T-helper 2 cell treated with Interferon-gamma antibody and Interleukin-4, amounts not matched to agents 5 μg/mL and 100 μg/mL, for 36 hours (primary cell): ENCODE measurements at regions not wholly inside any gene's neighbourhood (a gene's known extent, or its start where the extent isn't known, plus 50 kb on each side); places are given as distances from the start of the nearest gene placed in this dataset.

Experiments
- DNase-seq: peaks from one replicate; pipeline ENCODE4 v3.0.0; 2021; ENCODE audit warnings: low spot score
- H3K27ac Mint-ChIP-seq: one replicate; pipeline ENCODE4 v1.8.0; 2021; ENCODE audit warnings: mild to moderate bottlenecking, mixed read lengths
- H3K27me3 Mint-ChIP-seq: one replicate; pipeline ENCODE4 v1.8.0; 2021; ENCODE audit warnings: low read depth, mixed read lengths
- H3K36me3 Mint-ChIP-seq: one replicate; pipeline ENCODE4 v1.8.0; 2021; ENCODE audit warnings: low read depth, mixed read lengths
- H3K4me1 Mint-ChIP-seq: one replicate; pipeline ENCODE4 v1.8.0; 2021; ENCODE audit warnings: low read depth, mixed read lengths
- H3K4me3 Mint-ChIP-seq: one replicate; pipeline ENCODE4 v1.8.0; 2022; ENCODE audit warnings: mild to moderate bottlenecking, moderate library complexity, mixed read lengths
- H3K9me3 Mint-ChIP-seq: one replicate; pipeline ENCODE4 v1.8.0; 2021; ENCODE audit warnings: mixed read lengths

DNA sequence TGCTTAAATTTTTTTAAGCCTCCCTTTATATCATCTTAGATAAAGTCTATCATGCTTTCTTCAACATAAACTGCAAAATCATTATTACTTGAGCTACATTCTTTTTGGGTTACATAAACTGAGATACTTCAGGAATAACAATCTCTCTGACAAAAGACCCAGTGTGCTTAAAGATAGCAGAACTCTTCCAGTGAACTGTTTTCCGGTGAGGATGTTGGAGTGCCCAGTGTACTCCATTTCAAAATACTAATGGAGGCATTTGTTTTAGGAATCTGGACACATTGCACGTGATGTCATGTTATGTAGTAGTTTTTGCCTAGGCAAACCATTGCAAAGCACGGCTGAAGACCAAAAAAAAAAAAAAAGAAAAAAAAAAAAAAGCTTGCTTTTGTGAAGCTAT is 388.2 kb upstream of the CELF2 start:
- Mint-ChIP-seq H3K36me3 (no peaks in the 10 kb centered on the region), H3K9me3 (no peaks in the 10 kb centered on the region), H3K27me3 (no peaks in the 10 kb centered on the region), H3K27ac (no peak overlapping the region), H3K4me1 (no peaks in the 10 kb centered on the region), H3K4me3 (no peak overlapping the region)
- no peak for DNase-seq

- H3K4me3 Mint-ChIP-seq = no peak overlapping the region
Measured at GRCh38 chr10:10630281-10630680, 387.4 kb upstream of the CELF2 start.

DNA sequence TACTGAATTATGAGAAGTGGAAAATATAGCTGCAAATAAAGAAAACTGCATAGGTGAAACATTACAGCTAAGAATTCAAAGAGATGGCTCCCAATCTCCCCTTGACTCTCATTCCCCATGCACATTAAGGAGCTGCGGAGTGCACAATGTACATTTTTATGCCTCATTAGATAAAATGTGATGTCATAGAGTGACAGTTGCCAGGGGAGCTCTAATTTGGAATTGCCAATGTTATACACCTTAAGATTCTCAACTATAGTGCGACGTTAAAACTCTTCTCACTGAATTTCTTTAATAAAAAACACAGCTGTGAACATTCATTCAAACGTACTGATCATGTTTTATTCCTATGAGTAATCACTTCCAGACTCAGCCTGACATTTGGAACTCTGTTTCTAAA is 386.9 kb upstream of the CELF2 start:
- no peaks in the 10 kb centered on the region for H3K9me3 Mint-ChIP-seq
- no peak overlapping the region for H3K27ac Mint-ChIP-seq
- H3K4me1 Mint-ChIP-seq = no peaks in the 10 kb centered on the region
- no peaks in the 10 kb centered on the region for H3K27me3 Mint-ChIP-seq
- no peak for DNase-seq
- H3K4me3 Mint-ChIP-seq = no peak overlapping the region
- no peaks in the 10 kb centered on the region for H3K36me3 Mint-ChIP-seq

More at GRCh38 chr10:10630281-10630680, 387.4 kb upstream of the CELF2 start:
- H3K27ac Mint-ChIP-seq = no peak overlapping the region
- no peaks in the 10 kb centered on the region for H3K36me3 Mint-ChIP-seq
- H3K4me1 Mint-ChIP-seq = no peaks in the 10 kb centered on the region
- H3K9me3 Mint-ChIP-seq = no peaks in the 10 kb centered on the region
- H3K27me3 Mint-ChIP-seq = no peaks in the 10 kb centered on the region
- DNase-seq = no peak

DNA sequence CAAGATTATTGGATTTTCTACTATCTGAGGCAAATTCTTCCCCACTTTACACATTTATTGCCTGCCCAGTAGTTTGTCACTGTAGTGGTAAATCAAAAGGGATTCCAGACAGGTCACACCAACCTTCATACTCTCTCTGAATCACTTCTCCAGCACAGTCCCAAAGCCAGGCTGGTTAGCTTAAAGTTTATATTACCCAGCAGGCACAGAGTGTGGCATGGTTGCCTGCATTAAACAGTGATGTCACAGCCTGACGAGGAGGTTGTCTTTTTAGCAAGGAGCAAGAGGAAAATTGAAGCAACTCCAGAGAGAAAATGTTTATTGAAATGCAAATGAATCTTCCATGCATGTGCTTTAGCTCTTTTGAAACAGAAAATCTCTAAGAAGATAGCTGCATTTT is 375.5 kb upstream of the CELF2 start:
- Mint-ChIP-seq H3K4me3 (no peak overlapping the region), H3K9me3 (no peaks in the 10 kb centered on the region), H3K27ac (no peak overlapping the region), H3K27me3 (no peaks in the 10 kb centered on the region), H3K36me3 (no peaks in the 10 kb centered on the region), H3K4me1 (no peaks in the 10 kb centered on the region)
- no peak for DNase-seq

GRCh38 chr10:10642751-10643150 is 374.9 kb upstream of the CELF2 start:
- no peaks in the 10 kb centered on the region for H3K9me3 Mint-ChIP-seq
- no peak overlapping the region for H3K4me3 Mint-ChIP-seq
- no peaks in the 10 kb centered on the region for H3K4me1 Mint-ChIP-seq
- H3K36me3 Mint-ChIP-seq = no peaks in the 10 kb centered on the region
- no peaks in the 10 kb centered on the region for H3K27me3 Mint-ChIP-seq
- H3K27ac Mint-ChIP-seq = no peak overlapping the region
- DNase-seq = no peak

DNA sequence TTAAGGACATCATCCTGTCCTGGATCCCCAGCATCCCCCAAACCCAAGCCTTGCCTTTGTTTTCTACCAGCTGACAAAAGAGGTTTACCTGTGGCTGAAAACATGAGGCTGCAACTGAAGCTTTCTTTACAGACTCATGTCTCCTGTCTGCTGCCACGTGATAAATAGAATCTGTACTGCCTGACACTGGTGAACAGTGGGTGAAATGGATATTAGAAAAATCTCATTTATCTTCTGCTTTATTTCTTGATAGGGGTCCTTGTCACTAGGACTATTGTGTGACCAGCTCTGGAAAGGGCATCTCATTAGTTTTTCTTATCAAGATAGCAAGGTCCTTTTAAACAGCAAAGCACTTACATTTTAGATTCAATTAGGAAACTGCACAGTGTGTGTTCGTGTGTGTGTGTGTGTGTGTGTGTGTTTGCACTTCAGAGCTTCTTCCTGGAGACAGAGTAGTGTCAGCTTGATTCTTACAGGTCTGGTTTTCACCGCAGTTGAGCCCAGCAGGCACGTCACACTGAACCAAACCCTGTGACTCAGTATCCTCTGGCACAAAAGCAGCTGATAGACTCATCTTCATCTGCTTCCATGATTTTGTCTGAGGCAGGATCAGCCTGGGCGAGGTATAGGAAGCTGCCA is 373.5 kb upstream of the CELF2 start:
- no peak for DNase-seq
- Mint-ChIP-seq H3K4me1 (no peaks in the 10 kb centered on the region), H3K9me3 (no peaks in the 10 kb centered on the region), H3K4me3 (no peak overlapping the region), H3K36me3 (no peaks in the 10 kb centered on the region), H3K27ac (no peak overlapping the region), H3K27me3 (no peaks in the 10 kb centered on the region)

- no peak for DNase-seq
- H3K9me3 Mint-ChIP-seq = no peaks in the 10 kb centered on the region
- H3K27ac Mint-ChIP-seq = no peak overlapping the region
- H3K4me1 Mint-ChIP-seq = no peaks in the 10 kb centered on the region
- H3K27me3 Mint-ChIP-seq = no peaks in the 10 kb centered on the region
- H3K4me3 Mint-ChIP-seq = no peak overlapping the region
- no peaks in the 10 kb centered on the region for H3K36me3 Mint-ChIP-seq
Measured at GRCh38 chr10:10644676-10645385, 372.8 kb upstream of the CELF2 start.

DNA sequence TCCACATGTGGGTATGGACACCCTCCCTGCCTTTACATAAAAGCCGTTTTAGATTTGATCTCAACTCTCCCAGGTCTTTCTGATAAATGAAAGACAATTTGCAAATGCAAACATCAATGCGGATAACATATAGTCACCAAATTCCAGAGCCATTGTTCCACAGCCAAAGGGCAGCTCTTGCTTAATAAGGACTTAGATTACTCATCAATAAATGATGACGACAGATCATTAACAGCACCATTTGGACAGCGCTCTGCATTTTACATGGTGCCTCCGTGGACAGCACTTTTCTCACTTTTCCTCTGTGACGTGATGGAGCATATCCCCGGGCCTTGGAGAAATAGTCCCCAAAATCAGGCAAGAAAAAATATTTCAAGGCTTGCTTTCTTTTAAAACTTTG is 370.3 kb upstream of the CELF2 start:
- H3K27ac Mint-ChIP-seq = no peak overlapping the region
- H3K4me3 Mint-ChIP-seq = no peak overlapping the region
- H3K4me1 Mint-ChIP-seq = no peaks in the 10 kb centered on the region
- H3K27me3 Mint-ChIP-seq = no peaks in the 10 kb centered on the region
- no peak for DNase-seq
- no peaks in the 10 kb centered on the region for H3K36me3 Mint-ChIP-seq
- no peaks in the 10 kb centered on the region for H3K9me3 Mint-ChIP-seq

DNA sequence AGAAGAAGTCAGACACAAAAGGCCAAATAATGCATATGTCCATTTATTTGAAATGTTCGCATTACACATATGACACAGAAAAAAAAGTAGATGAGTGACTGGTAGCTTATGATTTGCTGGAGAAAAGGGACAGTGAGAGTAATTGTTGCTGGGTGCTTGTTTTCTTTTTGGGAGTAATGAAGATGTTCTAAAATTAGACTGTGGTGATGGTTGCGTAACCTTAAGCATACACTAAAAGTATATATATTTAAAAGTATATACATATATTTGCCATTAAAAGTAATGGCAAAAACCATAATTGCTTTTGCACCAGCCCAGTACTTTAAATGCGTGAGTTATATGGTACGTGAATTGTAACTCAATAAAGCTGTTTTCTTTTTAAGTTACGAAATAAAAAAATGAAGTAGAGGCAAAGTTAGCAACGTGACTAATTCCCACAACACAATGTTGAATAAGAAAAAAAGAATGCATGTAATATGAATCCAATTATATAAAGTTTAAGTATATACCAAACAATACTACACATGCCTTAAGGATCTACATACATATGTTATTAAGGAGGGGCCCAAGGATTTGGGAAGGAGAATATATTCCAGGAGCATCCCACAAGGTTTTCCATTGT is 360.4 kb upstream of the CELF2 start:
- no peak overlapping the region for H3K4me3 Mint-ChIP-seq
- H3K9me3 Mint-ChIP-seq = no peaks in the 10 kb centered on the region
- H3K4me1 Mint-ChIP-seq = no peaks in the 10 kb centered on the region
- DNase-seq = no peak
- H3K27ac Mint-ChIP-seq = no peak overlapping the region
- no peaks in the 10 kb centered on the region for H3K36me3 Mint-ChIP-seq
- H3K27me3 Mint-ChIP-seq = no peaks in the 10 kb centered on the region

- Mint-ChIP-seq H3K36me3 (no peaks in the 10 kb centered on the region), H3K27ac (no peak overlapping the region), H3K27me3 (no peaks in the 10 kb centered on the region), H3K4me1 (no peaks in the 10 kb centered on the region), H3K9me3 (no peaks in the 10 kb centered on the region), H3K4me3 (no peak overlapping the region)
- no peak for DNase-seq
Measured at GRCh38 chr10:10658172-10658785, 359.4 kb upstream of the CELF2 start.

- H3K27ac Mint-ChIP-seq = no peak overlapping the region
- H3K4me1 Mint-ChIP-seq = no peaks in the 10 kb centered on the region
- no peaks in the 10 kb centered on the region for H3K36me3 Mint-ChIP-seq
- no peak overlapping the region for H3K4me3 Mint-ChIP-seq
- H3K27me3 Mint-ChIP-seq = no peaks in the 10 kb centered on the region
- H3K9me3 Mint-ChIP-seq = no peaks in the 10 kb centered on the region
- no peak for DNase-seq
Measured at GRCh38 chr10:10660054-10660453, 357.6 kb upstream of the CELF2 start.

DNA sequence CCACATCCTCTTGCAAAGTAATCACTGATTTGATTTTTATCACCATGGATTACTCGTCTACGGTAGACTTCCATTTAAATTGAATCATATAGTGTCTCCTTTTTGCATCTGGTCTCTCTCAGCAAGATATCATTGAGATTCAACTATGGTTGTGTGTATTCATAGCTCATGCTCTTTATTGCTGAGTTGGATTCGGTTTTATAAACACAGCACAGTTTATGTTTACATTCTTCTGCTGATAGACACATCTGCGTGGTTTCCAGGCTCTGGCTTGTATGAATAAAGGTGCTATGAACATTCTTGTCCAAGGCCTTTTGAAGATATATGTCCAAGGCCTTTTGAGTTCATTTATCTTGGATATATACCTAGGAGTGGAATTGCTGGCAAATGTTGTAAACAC is 356.5 kb upstream of the CELF2 start:
- H3K4me1 Mint-ChIP-seq = no peaks in the 10 kb centered on the region
- H3K27ac Mint-ChIP-seq = no peak overlapping the region
- no peaks in the 10 kb centered on the region for H3K36me3 Mint-ChIP-seq
- no peaks in the 10 kb centered on the region for H3K27me3 Mint-ChIP-seq
- H3K4me3 Mint-ChIP-seq = no peak overlapping the region
- DNase-seq = no peak
- H3K9me3 Mint-ChIP-seq = no peaks in the 10 kb centered on the region

- H3K4me3 Mint-ChIP-seq = no peak overlapping the region
- H3K9me3 Mint-ChIP-seq = no peaks in the 10 kb centered on the region
- no peaks in the 10 kb centered on the region for H3K27me3 Mint-ChIP-seq
- DNase-seq = no peak
- no peaks in the 10 kb centered on the region for H3K4me1 Mint-ChIP-seq
- no peak overlapping the region for H3K27ac Mint-ChIP-seq
- H3K36me3 Mint-ChIP-seq = no peaks in the 10 kb centered on the region
Measured at GRCh38 chr10:10662716-10663408, 354.8 kb upstream of the CELF2 start.

DNA sequence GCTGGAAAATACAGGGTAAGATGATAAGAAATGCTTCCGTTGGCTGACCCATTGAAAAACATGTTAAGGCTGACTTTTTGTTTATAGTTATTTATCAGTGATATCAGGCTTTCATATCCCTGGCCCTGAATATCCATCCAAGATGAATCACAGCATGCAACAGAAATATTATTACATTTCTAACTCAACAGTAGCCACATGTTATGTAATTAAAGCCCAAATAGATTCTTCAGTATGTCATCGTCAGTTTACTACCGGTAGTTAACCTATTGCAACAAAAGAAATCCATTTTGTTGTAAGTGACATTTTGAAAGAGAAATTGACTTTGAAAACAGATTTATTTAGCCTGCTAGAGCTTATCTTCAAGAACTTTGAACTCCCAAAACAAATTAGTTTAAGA is 354.1 kb upstream of the CELF2 start:
- Mint-ChIP-seq H3K4me3 (no peak overlapping the region), H3K9me3 (no peaks in the 10 kb centered on the region), H3K4me1 (no peaks in the 10 kb centered on the region), H3K27ac (no peak overlapping the region), H3K27me3 (no peaks in the 10 kb centered on the region), H3K36me3 (no peaks in the 10 kb centered on the region)
- DNase-seq = no peak
